Fibroblast of villous mesenchyme (primary cell): ENCODE measurements at regions not wholly inside any gene's neighbourhood (a gene's known extent, or its start where the extent isn't known, plus 50 kb on each side); places are given as distances from the start of the nearest gene placed in this dataset.

Experiments
- DNase-seq: peaks from one replicate; pipeline ENCODE4 v3.0.0-alpha.2; 2010; ENCODE audit warnings: low read depth
- H3K4me3 ChIP-seq: 2 replicates; pipeline ENCODE4 v1.5.1; 2011; ENCODE audit warnings: low read depth, mild to moderate bottlenecking, low read length
- CTCF ChIP-seq: IDR thresholded peaks from 2 replicates; pipeline ENCODE4 v1.5.1; 2012; ENCODE audit warnings: low read depth, mild to moderate bottlenecking, low read length; ENCODE audit not compliant: insufficient read depth

GRCh38 chr13:48862572-48862971 is 113.1 kb upstream of the FNDC3A start:
- no peak overlapping the region for H3K4me3 ChIP-seq
- no peak for TF ChIP-seq CTCF
- peak; percentile 72 for DNase-seq

GRCh38 chr13:48864100-48864499 is 111.6 kb upstream of the FNDC3A start:
- H3K4me3 ChIP-seq, result no peak overlapping the region
- no peak for TF ChIP-seq CTCF
- DNase-seq, result no peak

- peak; percentile 40 for DNase-seq
- no peak overlapping the region for H3K4me3 ChIP-seq
- no peak for TF ChIP-seq CTCF
These were observed 109.5 kb upstream of the FNDC3A start for GRCh38 chr13:48866249-48866648.

- peak; percentile 51 for DNase-seq
- TF ChIP-seq CTCF, result no peak
- H3K4me3 ChIP-seq, result no peak overlapping the region
These were observed 102.6 kb upstream of the FNDC3A start for GRCh38 chr13:48873081-48873480.

GRCh38 chr13:48873587-48873986 is 102.1 kb upstream of the FNDC3A start:
- DNase-seq, result peak; percentile 67
- no peak overlapping the region for H3K4me3 ChIP-seq
- peak; percentile 30 for TF ChIP-seq CTCF

GRCh38 chr13:48874165-48874564 is 101.5 kb upstream of the FNDC3A start:
- no peak for DNase-seq
- H3K4me3 ChIP-seq, result no peak overlapping the region
- TF ChIP-seq CTCF, result no peak

GRCh38 chr13:48875047-48875446 is 100.7 kb upstream of the FNDC3A start:
- TF ChIP-seq CTCF, result no peak
- no peak for DNase-seq
- no peak overlapping the region for H3K4me3 ChIP-seq
